ENCODE measurements at regions not wholly inside any gene's neighbourhood (a gene's known extent, or its start where the extent isn't known, plus 50 kb on each side); places are given as distances from the start of the nearest gene placed in this dataset.

GRCh38 chr21:17981060-17981740 lies 162.0 kb upstream of the C21orf91 start:
- DNase-seq: no peak
- Histone ChIP-seq H3K36me3 (ENCODE audit: control insufficient read depth, insufficient read depth, low read length) (no peaks in the 10 kb centered on the region), H3K4me1 (ENCODE audit: control insufficient read depth, insufficient read depth, low read length) (no peaks in the 10 kb centered on the region), H3K9me3 (ENCODE audit: control insufficient read depth, insufficient read depth, low read length) (no peaks in the 10 kb centered on the region), H3K27ac (ENCODE audit: low read length) (no peak overlapping the region), H3K27me3 (ENCODE audit: control insufficient read depth, insufficient read depth, low read length) (no peaks in the 10 kb centered on the region), H3K4me3 (ENCODE audit: low read length) (no peak overlapping the region)
- H3K4me1 Mint-ChIP-seq: no peaks in the 10 kb centered on the region
- no peak for TF ChIP-seq CTCF (IDR thresholded peaks at IDR 0.05)
- no peak for ATAC-seq
- no peak overlapping the region for H3K27ac Mint-ChIP-seq
- intact Hi-C loops (cut with micrococcal nuclease): no loop called here
- 74% methylated on average over 4 of the region's 4 CpGs for WGBS (ENCODE audit: insufficient coverage)
- H3K9me3 Mint-ChIP-seq: peaks cover 0 to 2% of the 10 kb centered on the region in 2 donors
- no peaks in the 10 kb centered on the region for H3K27me3 Mint-ChIP-seq (ENCODE audit: low read depth in 2 of 2)
- no peaks in the 10 kb centered on the region for H3K36me3 Mint-ChIP-seq
- no peak overlapping the region for H3K4me3 Mint-ChIP-seq

- Mint-ChIP-seq H3K27ac (no peak overlapping the region), H3K36me3 (no peaks in the 10 kb centered on the region), H3K27me3 (ENCODE audit: low read depth in 2 of 2) (no peaks in the 10 kb centered on the region), H3K9me3 (peaks cover 0 to 2% of the 10 kb centered on the region in 2 donors), H3K4me1 (no peaks in the 10 kb centered on the region), H3K4me3 (no peak overlapping the region)
- intact Hi-C loops (cut with micrococcal nuclease): no loop called here
- Histone ChIP-seq H3K9me3 (ENCODE audit: control insufficient read depth, insufficient read depth, low read length) (no peaks in the 10 kb centered on the region), H3K36me3 (ENCODE audit: control insufficient read depth, insufficient read depth, low read length) (no peaks in the 10 kb centered on the region), H3K27me3 (ENCODE audit: control insufficient read depth, insufficient read depth, low read length) (no peaks in the 10 kb centered on the region), H3K4me3 (ENCODE audit: low read length) (no peak overlapping the region), H3K4me1 (ENCODE audit: control insufficient read depth, insufficient read depth, low read length) (no peaks in the 10 kb centered on the region), H3K27ac (ENCODE audit: low read length) (no peak overlapping the region)
- no CpG with 5 or more reads among the region's 1 CpG for WGBS (ENCODE audit: insufficient coverage)
- DNase-seq (no peak), ATAC-seq (no peak)
- no peak for TF ChIP-seq CTCF (IDR thresholded peaks at IDR 0.05)
Observed at GRCh38 chr21:17979763-17980162, 160.6 kb upstream of the C21orf91 start.

GRCh38 chr21:17978895-17979294 lies 159.7 kb upstream of the C21orf91 start:
- no peaks in the 10 kb centered on the region for H3K36me3 Mint-ChIP-seq
- no peaks in the 10 kb centered on the region for H3K4me1 ChIP-seq (ENCODE audit: control insufficient read depth, insufficient read depth, low read length)
- intact Hi-C loops (cut with micrococcal nuclease): no loop called here
- no peaks in the 10 kb centered on the region for H3K9me3 ChIP-seq (ENCODE audit: control insufficient read depth, insufficient read depth, low read length)
- no peak overlapping the region for H3K27ac Mint-ChIP-seq
- TF ChIP-seq CTCF (IDR thresholded peaks at IDR 0.05): no peak
- no peaks in the 10 kb centered on the region for H3K27me3 Mint-ChIP-seq (ENCODE audit: low read depth in 2 of 2)
- WGBS (ENCODE audit: insufficient coverage): 85% methylated on average over 3 of the region's 3 CpGs
- H3K27ac ChIP-seq (ENCODE audit: low read length): no peak overlapping the region
- peaks cover 0 to 2% of the 10 kb centered on the region in 2 donors for H3K9me3 Mint-ChIP-seq
- H3K4me3 ChIP-seq (ENCODE audit: low read length): no peak overlapping the region
- H3K27me3 ChIP-seq (ENCODE audit: control insufficient read depth, insufficient read depth, low read length): no peaks in the 10 kb centered on the region
- DNase-seq: no peak
- no peak overlapping the region for H3K4me3 Mint-ChIP-seq
- ATAC-seq: no peak
- no peaks in the 10 kb centered on the region for H3K4me1 Mint-ChIP-seq
- no peaks in the 10 kb centered on the region for H3K36me3 ChIP-seq (ENCODE audit: control insufficient read depth, insufficient read depth, low read length)

- DNase-seq: no peak
- Mint-ChIP-seq H3K9me3 (peaks cover 0 to 2% of the 10 kb centered on the region in 2 donors), H3K4me1 (no peaks in the 10 kb centered on the region), H3K4me3 (no peak overlapping the region), H3K27ac (no peak overlapping the region), H3K36me3 (no peaks in the 10 kb centered on the region), H3K27me3 (ENCODE audit: low read depth in 2 of 2) (no peaks in the 10 kb centered on the region)
- Histone ChIP-seq H3K9me3 (ENCODE audit: control insufficient read depth, insufficient read depth, low read length) (no peaks in the 10 kb centered on the region), H3K27me3 (ENCODE audit: control insufficient read depth, insufficient read depth, low read length) (no peaks in the 10 kb centered on the region), H3K27ac (ENCODE audit: low read length) (no peak overlapping the region), H3K4me3 (ENCODE audit: low read length) (no peak overlapping the region), H3K36me3 (ENCODE audit: control insufficient read depth, insufficient read depth, low read length) (no peaks in the 10 kb centered on the region), H3K4me1 (ENCODE audit: control insufficient read depth, insufficient read depth, low read length) (no peaks in the 10 kb centered on the region)
- ATAC-seq: no peak
- intact Hi-C loops (cut with micrococcal nuclease): no loop called here
- TF ChIP-seq CTCF (IDR thresholded peaks at IDR 0.05): no peak
Observed at GRCh38 chr21:17976691-17977090, 157.5 kb upstream of the C21orf91 start.
